Kidney (tissue), 13 donors: ENCODE measurements at regions not wholly inside any gene's neighbourhood (a gene's known extent, or its start where the extent isn't known, plus 50 kb on each side); places are given as distances from the start of the nearest gene placed in this dataset.

Experiments used
- DNase-seq, 5 donors: peaks; one replicate each; pipeline ENCODE4 v3.0.0-alpha.2; 2013 to 2020
- FAIRE-seq: peaks from 2 replicates; lab custom pipeline; 2012; peaks lifted over from hg19 to GRCh38; lab: Jason Lieb, UNC
- H3K27ac ChIP-seq, 2 donors: one replicate each; pipeline ENCODE4 v1.7.0; 2013; ENCODE audit warnings: low read depth in 2 of 2, low read length in 2 of 2, inconsistent platforms in 1 of 2
- H3K27me3 ChIP-seq: one replicate; pipeline ENCODE4 v1.7.1; 2013; ENCODE audit warnings: low read length, inconsistent platforms; ENCODE audit not compliant: control insufficient read depth, insufficient read depth
- H3K36me3 ChIP-seq, 3 donors: one replicate each; pipeline versions ENCODE4 v1.7.0 to v1.7.1; 2013; ENCODE audit warnings: low read length in 3 of 3, control low read depth in 1 of 3, inconsistent platforms in 1 of 3; ENCODE audit not compliant: insufficient read depth in 3 of 3, control insufficient read depth in 2 of 3
- H3K4me1 ChIP-seq, 3 donors: one replicate each; pipeline versions ENCODE4 v1.7.0 to v1.7.1; 2013; ENCODE audit warnings: low read length in 3 of 3, inconsistent platforms in 1 of 3, low read depth in 1 of 3; ENCODE audit not compliant: control insufficient read depth in 2 of 3, insufficient read depth in 2 of 3
- H3K4me3 ChIP-seq, 3 donors: one replicate each; pipeline versions ENCODE4 v1.7.0 to v1.8.1; 2013; ENCODE audit warnings: low read length in 3 of 3, control low read depth in 1 of 3, inconsistent platforms in 1 of 3
- H3K9ac ChIP-seq, 3 donors: one replicate each; pipeline versions ENCODE4 v1.7.0 to v1.7.1; 2013; ENCODE audit warnings: low read length in 3 of 3, control low read depth in 1 of 3, inconsistent platforms in 1 of 3
- H3K9me3 ChIP-seq, 3 donors: one replicate each; pipeline versions ENCODE4 v1.7.0 to v1.7.1; 2013; ENCODE audit warnings: low read length in 3 of 3, control low read depth in 1 of 3, inconsistent platforms in 1 of 3; ENCODE audit not compliant: control insufficient read depth in 2 of 3, insufficient read depth in 1 of 3
- intact Hi-C: fragments of 100-400 bp; cut with DNase I; formaldehyde crosslinking; loops from one replicate; pipeline ENCODE4 v1.11.1; 2022
- TF ChIP-seq, protein P1 (sequence below): IDR thresholded peaks from 3 replicates; pipeline ENCODE4 v1.5.1; 2012; ENCODE audit warnings: mild to moderate bottlenecking, moderate library complexity, borderline replicate concordance; ENCODE audit not compliant: insufficient read depth; ENCODE audit errors: extremely low read depth
- donor health status: control.
- donor health status: control.
- donor health status: control.
- donor health status: control.
- donor health status: control.
- donor health status: DM: yes; HTN: yes; CAD: no.
- donor health status: Normal renal cell carcinoma (clear cell type).

DNA sequence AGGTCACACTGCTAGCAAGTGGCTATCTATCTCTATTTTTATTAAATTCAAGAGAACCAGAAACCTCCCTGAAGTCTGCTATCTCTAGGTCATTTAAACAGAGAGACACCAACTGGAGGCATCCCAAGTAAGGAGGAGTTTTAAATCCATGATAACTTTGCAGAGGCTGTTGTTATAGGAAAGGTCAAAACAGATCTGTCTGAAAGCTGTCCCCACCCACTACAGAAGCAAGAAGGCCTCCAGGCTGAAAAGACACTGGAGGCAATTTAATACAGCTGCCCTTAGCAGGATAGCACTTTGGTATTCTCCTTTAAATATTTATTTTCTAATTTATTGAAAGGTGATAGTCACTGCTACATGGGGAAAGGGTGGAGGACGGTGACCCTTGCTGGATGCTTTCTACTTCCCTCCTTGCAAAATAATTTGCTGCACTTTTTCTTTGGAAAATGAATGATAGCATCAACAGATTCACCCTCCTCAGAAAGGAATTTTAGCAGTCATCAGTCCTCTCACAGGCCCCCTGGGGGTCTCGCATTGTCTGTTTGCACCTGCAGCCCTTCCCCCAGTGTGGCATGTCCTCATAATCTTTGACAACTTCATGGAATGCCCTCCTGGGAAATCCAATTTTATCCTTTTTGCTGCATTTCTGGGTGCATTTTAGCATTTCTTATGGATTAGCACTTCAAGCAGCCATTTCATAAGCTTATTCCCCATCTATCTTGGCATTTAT lies 429.5 kb upstream of the TNP1 start:
- Histone ChIP-seq H3K36me3 (no peaks in the 10 kb centered on the region), H3K4me3 (no peak overlapping the region), H3K27me3 (no peaks in the 10 kb centered on the region), H3K27ac (no peak overlapping the region), H3K9ac (no peak overlapping the region), H3K4me1 (no peaks in the 10 kb centered on the region), H3K9me3 (no peaks in the 10 kb centered on the region)
- FAIRE-seq (no peak), DNase-seq (no peak)
- TF ChIP-seq, protein P1, sequence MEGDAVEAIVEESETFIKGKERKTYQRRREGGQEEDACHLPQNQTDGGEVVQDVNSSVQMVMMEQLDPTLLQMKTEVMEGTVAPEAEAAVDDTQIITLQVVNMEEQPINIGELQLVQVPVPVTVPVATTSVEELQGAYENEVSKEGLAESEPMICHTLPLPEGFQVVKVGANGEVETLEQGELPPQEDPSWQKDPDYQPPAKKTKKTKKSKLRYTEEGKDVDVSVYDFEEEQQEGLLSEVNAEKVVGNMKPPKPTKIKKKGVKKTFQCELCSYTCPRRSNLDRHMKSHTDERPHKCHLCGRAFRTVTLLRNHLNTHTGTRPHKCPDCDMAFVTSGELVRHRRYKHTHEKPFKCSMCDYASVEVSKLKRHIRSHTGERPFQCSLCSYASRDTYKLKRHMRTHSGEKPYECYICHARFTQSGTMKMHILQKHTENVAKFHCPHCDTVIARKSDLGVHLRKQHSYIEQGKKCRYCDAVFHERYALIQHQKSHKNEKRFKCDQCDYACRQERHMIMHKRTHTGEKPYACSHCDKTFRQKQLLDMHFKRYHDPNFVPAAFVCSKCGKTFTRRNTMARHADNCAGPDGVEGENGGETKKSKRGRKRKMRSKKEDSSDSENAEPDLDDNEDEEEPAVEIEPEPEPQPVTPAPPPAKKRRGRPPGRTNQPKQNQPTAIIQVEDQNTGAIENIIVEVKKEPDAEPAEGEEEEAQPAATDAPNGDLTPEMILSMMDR, result no peak
- intact Hi-C loops, result no loop called here

DNA sequence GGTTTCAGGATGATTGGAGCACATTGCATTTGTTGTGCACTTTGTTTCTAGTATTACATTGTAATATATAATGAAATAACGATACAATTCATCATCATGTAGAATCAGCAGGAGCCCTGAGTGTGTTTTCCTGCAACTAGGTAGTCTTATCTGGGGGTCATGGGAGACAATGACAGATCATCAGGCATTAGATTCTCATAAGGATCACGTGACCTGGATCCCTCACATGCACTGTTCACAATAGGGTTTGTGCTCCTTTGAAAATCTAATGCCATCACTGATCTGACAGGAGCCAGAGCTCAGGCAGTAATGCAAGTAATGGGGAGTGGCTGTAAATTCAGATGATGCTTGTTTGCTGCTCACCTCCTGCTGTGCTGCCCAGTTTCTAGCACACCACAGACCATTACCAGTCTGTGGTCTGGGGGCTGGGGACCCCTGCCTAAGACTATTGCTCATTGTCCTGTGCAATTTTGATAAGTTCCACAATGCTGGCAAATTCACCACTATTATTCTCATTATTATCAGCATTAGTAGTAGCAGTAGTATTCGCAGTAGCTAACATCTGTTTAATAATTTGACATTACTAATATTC lies 428.7 kb upstream of the TNP1 start:
- DNase-seq, result no peak
- Histone ChIP-seq H3K27ac (no peak overlapping the region), H3K4me3 (no peak overlapping the region), H3K4me1 (no peaks in the 10 kb centered on the region), H3K36me3 (no peaks in the 10 kb centered on the region), H3K27me3 (no peaks in the 10 kb centered on the region), H3K9me3 (no peaks in the 10 kb centered on the region), H3K9ac (no peak overlapping the region)
- intact Hi-C loops, result no loop called here
- no peak for FAIRE-seq
- TF ChIP-seq, protein P1, result no peak

DNA sequence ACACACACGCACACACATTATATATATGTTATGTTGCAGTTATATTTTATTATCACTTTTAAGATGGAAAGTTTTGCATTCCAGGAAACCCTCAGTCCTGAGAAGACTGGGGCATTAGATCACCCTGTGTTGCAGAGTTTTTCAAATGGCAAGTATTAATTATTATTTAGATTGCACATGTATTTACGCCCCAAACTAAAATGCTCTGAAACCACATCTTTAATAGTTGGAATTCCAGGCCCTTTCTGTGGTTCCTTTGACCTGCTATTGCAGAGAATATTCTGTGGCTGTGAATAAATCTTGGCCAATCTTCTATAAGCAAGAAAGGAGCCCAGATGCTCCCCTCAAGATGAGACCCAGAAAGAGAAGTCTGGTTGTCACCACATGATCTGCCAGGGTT lies 427.0 kb upstream of the TNP1 start:
- TF ChIP-seq, protein P1, result no peak
- H3K36me3 ChIP-seq, result no peaks in the 10 kb centered on the region
- no peak overlapping the region for H3K27ac ChIP-seq
- intact Hi-C loops, result no loop called here
- no peak overlapping the region for H3K9ac ChIP-seq
- DNase-seq (no peak), FAIRE-seq (no peak)
- no peak overlapping the region for H3K4me3 ChIP-seq
- no peaks in the 10 kb centered on the region for H3K27me3 ChIP-seq
- H3K4me1 ChIP-seq, result no peaks in the 10 kb centered on the region
- no peaks in the 10 kb centered on the region for H3K9me3 ChIP-seq
